Inferior parietal cortex (tissue), 1 donor: ENCODE measurements at regions not wholly inside any gene's neighbourhood (a gene's known extent, or its start where the extent isn't known, plus 50 kb on each side); places are given as distances from the start of the nearest gene placed in this dataset.
A peak's percentile ranks its signal among the peaks of the same experiment; 100 is the strongest.
"Not testable (repeated sequence)": the region's sequence is repeated elsewhere in the genome, so short reads cannot be mapped to it uniquely, and the experiment has no call there.

Source experiments
- DNase-seq: peaks from one replicate; pipeline ENCODE4 v3.0.0-alpha.2; 2016; ENCODE audit errors: extremely low spot score

DNA sequence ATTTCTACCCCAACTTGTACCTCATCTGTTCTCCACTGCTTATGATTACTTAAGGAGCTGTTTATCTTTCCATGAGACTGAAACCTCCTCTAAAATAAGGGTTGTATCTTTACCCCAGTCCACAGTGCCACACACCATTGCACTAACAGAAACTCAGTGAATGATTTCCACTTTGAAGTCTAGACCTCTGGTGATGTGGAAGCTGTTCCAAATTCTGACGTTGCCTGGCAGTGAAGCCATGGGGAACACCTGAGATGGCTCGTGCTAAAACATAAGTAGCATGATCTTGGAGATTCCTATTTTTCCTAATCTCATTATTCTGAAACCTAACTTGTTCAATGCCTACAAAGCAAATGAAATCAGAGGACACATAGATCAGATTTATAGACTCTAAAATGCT lies 583.2 kb downstream of the EBF1 start:
- no peak for DNase-seq

DNA sequence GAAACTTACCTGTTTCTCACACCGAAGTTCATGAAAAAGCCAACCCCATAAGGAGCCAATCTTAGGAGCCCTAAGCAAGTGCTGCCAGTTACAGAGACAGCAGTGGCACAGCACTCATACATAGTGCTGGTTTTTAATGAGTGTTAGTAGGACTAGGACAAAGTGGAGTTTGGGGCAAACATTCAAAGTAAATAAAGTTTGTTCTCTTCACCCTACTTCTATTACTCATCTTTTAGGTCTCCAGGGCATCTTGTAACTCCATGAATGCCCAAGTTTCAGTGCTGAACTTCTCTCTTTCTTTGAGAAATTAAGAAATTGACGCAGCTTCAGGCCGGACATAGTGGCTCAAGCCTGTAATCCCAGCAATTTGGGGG lies 584.7 kb downstream of the EBF1 start:
- DNase-seq, result no peak

DNA sequence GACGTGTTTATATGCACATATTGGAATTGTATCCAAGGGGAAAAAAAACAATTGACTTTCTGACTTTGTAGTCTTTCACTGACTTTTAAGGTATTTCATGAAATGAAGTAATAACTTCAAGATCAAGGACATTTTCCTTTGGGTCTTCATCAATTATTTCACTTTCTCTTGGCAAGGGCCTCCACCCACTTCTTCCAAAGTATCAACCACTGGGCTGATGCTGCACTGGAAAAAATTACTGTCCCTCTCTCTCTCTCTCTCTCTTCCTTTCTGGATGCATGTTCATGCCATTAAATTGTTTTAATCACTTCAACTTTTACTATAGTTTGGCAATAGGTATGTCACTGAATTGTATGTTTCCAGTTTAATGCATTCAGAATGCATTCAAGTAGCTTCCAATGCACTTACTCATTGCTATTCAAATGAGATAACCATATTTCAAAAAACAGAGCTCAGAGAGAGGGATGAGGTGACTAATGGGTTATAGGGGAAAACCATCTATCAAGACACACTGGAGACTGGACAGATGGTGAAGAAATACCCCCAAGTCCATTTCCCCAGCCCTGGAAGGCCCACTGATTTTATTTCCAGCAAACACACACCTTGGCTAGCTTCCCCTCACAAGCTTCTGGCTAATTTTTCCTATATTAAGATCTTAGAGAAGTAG lies 585.3 kb downstream of the EBF1 start:
- no peak for DNase-seq

DNA sequence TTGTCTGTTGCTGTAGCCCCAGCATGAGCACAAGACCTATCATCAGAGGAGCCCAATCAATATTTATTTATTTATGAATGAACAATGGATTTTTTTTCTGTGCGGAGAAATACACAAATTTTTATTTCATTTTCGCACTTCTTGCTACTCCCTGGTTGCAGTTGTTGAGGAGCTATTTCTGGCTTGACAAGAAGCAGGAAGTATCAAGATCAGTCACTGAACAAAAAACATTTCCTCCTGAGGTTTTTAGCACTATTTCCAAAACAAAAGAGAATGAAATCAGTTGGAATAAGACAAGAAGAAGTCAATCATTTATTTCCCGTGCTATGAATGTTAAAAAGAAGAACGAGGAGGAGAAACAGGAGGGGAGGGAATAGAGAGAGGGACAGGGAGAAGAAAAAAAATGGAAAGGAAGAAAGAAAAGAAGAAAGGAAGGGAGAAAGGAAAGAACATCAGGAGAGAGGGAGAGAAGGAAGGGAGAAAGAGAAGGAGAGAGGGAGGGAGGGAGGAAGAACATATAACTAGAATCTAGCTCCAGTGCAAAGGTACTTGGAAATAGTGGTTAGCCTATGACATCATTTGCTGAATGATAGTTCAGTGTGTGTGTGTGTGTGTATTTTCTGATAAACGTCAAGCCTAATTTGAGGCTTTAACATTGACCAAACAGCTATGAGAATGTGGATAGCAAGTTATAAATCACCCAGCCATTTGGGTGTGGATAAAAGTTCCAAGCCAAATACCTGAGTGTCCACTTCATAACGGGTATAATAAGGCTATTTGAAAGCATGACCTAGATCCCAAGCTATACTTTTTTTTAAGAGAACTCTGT lies 586.0 kb downstream of the EBF1 start:
- no peak for DNase-seq

DNA sequence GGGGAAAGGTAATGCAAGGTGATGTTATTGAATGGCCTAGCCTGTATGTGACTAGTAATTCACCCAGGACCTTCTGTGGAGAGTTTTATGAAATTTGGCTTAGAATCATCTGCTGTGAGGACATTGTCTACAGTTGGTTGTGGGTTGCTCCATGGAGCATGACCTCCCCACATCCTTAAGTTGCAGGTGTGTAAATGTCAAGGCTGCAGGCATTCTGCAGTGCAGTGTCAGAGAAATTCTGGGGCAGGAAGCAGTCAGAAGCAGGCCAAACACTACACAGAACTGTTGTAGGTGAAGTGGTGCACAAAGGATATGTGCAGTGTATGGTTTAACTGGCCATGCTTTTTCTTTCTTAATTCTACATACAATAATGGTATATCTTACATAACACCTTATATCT lies 588.3 kb downstream of the EBF1 start:
- no peak for DNase-seq

DNA sequence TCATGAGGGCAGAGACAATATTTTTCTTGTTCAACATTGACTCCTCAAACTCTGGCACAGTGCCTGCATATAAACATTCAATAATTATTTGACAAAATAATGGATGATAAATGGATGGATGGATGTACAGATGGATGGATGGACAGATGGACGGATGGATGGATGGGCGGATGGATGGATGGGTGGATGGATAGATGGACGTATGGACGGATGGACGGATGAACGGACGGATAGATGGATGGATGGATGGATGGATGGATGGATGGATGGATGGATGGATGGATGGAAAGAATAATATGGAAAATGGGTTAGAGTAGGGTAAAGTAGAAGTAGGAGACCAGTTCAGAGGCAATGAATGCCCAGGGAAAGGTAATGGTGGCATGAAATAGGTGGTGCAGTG lies 589.2 kb downstream of the EBF1 start:
- no peak for DNase-seq

DNA sequence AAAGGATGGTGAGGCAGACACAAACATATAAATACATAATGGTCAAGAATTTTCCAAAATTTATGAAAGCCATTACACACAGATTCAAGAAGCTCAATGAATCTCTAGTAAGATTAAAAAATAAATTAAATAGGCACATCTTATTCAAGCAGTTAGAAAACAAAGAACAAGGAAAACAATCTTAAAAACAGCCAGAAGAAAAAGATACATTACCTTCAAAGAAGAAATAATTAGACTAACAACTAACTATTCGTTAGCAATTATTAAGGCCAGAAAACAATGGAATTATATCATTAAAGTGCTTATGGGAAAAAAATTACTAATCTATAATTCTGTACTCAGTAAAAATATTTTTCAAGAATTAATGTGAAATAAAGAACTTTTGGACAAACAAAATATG lies 593.1 kb downstream of the EBF1 start:
- DNase-seq, result no peak

DNA sequence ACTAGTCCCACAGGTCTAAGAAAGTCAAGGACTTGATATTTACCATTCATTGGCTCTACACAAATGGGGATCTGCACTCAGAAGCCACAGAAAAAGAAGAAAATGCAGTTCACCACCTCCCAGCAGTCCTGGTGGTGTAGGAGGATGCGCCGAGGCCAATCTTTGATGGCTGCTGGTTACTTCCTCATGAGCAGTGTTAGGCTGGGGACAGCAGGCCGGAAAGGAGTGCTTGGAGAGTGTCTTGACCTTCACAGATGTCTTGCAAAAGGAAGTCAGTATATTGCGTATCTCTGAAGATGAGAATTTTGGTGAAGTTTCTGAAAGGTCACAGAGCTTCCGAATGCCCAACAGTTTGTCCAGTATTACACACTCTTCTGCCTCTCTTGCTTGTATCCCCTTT lies 597.0 kb downstream of the EBF1 start:
- no peak for DNase-seq

DNA sequence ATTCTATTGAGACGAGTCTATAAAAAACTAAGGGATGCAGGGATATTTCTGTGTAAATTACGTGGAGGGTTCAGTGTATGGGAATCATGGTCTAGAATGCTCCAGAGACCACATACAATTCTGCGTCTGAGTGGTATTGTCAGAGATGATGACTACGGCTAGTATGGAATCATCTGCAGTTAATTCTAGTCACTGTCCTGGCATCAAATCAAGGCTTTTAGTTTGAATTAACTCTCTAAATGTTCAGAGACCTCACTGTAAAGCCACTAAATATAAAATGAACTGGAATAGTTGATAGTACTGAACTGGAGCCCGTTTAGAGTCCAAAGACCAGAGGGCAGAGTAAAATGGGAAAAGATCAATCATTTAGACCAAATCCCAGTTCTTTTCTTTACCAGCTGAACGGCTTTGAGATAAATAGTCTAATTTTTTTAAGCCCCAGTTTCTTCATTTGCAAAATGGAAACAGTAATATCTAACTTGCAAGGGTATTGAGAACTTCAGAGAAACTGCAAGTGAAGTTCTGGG lies 599.8 kb downstream of the EBF1 start:
- DNase-seq, result no peak

DNA sequence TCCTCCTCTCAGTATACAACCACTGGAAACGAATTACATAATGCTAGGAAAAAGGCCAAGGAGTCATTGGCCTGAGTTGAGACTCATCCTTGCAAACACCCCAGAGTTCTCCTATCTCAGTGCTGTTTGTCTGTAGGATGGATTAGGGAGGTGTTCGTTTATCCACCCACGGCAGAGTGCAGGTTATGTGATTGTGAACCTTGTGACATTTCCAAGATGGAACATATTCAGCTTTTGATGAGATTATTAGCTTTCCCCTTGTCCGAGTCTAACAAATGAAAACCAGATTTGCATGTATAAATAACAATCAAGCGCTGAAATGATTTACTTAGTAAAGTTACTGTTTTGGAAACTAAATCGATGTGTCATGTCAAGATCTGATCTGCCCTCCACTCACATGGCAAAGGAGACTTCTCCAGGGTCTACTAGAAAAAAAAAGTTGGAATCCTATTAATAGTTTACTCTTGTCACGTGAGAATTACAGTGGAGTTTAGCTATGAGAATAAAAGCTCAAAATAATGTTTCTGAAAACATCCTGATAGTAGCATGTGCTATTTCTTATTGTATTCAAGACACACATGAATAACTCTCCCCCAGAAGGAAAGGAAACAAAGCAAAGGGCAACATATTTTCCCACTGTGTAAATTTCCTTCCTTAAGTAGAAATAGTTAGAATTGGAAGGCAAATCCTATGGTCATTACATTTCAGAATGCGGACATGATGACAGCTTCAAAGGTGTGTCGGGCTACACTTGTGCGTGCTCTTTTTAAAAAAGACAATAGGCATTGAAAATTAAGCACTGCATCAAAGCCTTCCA lies 600.4 kb downstream of the EBF1 start:
- DNase-seq, result no peak

DNA sequence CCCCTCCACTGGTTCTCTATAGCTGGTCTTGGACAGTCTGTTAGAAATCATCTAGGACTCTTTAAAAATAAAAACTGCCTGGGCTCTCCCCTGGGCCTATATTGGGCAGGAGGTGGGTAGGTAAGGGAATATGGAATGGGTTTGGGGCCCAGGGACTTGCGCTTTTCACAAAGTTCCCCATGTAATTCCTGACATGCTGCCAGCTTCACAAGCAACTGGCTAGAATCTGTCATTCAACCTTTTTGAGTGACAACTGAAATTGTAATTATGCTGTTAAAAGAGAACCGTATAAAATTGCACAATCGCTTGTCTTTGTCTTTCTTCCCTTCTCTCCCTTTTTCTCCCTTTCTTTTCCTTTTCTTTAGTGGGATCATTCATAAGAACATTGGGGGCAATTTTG lies 603.1 kb downstream of the EBF1 start:
- DNase-seq, result no peak

DNA sequence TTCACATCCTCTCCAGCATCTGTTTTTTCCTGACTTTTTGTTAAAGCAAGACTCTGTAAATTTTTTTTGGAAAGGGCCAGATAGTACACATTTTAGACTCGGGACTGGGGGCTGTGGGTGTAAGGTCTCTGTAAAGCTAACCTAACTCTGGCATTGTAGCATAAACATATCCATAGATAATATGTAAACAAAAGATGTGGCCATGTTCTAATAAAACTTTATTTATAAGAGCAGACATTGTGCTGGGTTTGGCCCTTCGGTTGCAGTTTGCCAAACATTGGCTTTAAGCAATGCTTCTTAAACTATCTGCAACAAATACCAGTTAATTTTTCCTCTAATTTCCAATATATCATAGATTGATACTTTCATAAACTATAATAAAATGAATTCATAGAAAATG lies 605.2 kb downstream of the EBF1 start:
- DNase-seq, result no peak

DNA sequence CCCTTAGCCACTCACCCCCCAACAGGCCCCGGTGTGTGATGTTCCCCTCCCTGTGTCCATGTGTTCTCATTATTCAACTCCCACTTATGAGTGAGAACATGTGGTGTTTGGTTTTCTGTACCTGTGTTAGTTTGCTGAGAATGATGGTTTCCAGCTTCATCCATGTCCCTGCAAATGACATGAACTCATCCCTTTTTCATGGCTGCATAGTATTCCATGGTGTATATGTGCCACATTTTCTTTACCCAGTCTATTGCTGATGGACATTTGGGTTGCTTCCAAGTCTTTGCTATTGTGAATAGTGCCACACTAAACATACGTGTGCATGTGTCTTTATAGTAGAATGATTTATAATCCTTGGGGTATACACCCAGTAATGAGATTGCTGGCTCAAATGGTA lies 605.7 kb downstream of the EBF1 start:
- not testable (repeated sequence) for DNase-seq

DNA sequence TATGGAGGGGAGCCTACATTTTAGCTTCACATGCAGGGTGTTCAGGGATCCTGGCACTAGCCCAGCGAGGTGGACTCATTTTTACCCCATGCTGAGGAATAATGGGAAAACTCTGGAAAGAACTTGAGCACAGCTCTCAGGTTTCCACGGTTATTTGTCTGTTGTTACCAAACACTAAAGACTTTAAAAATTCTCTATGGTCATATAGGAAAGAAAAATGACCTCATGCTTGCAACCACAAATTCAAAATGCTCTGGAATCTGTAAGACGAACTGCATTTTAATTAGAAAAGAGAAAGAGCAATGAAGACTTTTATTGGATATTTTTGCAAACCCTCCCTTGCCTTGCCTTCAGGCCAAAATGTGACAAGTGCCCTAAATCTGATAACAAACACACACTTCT lies 606.9 kb downstream of the EBF1 start:
- DNase-seq, result no peak

DNA sequence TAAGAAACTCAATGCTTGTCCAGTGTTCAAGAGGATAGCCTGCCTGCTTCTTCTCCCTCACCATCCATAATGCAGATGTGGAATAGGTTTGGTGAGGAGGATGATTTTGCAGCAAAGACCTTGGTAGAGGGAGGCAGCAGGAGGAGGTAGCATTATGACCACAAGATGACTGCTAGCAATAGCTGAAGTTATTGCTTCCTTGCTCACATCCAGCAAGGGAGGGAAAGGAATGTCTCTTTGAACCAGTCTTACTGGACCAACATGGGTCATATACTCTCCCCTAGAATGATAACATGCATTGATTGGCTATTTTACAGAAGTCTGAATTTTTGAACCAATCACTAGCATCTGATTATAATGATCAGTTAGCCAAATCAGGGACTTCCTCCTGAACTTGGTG lies 607.6 kb downstream of the EBF1 start:
- no peak for DNase-seq

DNA sequence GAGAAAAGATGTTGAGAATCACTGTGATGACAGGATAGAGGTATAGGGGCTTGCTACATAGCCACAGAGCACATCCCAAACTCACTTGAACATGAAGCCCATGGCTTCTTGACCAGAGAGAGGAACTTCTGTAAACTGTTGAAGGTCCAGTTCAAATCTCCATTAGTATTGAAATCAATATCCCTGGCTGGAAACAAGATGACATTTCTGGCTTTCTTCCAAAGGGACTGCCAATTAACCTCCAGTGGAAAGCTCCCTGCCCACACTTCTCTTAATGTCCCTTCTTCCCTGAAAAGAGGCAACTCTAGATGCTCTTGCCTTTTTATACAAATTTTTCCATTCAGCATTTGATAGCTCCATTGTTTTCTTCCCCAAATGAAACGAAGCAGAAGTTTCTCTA lies 612.1 kb downstream of the EBF1 start:
- DNase-seq, result no peak

DNA sequence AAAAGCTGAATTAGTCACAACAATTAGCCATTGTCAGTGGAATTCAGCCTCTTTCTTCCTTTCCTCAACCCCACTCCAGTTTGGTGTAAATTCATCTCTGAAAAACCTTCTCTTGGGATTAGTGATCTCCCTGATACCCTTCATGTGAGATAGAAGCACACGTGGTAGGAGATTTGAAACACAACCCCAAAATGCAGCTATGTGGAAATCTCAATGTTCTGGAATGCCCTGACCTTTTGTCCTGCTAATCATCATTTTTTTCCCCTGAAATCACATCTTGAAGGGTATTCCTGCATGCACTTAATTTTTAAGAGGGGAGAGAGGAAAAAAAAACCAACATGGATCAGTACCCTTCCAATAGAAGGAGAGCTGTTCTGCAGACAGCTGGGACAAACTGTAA lies 612.6 kb downstream of the EBF1 start:
- no peak for DNase-seq

DNA sequence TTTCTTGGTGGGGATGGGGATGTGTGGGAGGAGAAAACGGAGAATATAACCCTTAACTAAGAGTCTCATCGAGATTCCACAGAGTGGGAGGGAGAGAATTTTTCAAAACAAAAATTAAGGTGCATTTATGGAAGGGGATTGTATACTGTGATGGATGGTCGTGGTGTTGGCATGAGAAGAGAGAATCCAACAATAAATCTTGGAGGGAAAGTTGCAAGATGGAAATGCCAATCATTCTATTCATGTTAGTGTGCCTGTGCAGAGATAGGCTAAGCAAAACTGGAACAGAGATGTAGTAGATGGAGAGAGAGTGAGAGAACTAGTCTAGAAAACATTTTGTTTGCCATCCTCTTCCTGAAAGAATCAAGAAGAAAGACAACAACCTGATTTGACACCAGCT lies 613.1 kb downstream of the EBF1 start:
- no peak for DNase-seq

DNA sequence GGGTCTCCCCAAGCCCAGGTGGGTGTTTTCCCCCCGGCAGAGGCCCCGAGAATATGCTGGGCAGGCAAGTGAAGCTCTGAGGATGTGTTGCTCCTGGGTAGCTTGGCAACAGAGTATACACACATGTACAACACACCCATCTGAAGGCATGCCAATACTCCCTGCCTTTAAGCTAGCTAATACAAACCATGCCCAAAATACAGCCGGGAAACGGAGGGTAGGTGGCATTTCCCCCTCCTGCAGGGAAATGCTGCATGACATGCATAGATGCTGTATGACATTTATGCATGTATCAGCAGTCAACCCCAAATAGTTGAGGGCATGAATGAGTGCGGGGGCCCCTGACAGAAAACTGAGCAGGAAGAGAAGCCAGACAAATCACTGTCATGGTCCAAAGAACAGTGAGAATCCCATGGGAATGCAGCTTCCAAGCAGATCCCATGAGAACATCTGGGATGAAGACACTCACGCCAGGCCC lies 614.1 kb downstream of the EBF1 start:
- no peak for DNase-seq

DNA sequence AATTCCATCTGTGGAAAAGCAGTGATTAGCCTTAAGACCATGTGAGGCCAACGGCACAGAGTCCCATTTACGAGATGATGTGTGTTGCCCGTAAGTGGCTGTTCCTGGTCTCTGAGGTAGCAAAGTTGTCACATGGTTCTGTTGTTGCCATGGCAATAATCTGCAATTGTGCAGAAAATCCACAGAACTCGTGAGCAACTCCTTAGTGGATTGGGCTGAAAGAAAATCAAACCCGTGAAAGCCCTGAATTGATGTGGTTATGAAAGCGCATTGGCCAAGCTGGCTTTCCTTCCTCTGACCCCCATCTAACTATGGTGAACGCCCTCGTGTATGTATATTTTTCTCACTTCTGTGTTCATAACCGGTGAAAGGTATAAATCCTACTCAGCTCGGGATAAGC lies 614.7 kb downstream of the EBF1 start:
- peak; percentile 13 for DNase-seq

DNA sequence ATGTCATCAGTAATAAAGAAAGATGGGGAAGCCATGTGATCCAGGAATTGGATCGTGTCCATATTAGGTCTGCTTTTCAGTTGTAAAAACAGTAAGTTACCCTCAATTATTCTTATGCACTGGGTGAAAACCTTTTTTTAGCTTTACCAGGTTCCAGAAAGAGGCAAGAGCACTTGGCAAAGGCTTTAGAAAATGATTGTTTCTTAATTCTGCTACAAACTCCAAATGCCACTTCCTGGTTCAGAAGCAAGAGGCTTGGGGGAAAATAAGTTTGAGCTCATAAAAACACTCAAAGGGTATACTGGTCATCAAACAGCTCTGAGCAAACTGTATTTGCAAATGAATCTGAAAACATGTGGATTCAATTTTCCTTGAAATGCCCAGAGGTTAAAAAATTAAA lies 615.6 kb downstream of the EBF1 start:
- DNase-seq, result no peak

DNA sequence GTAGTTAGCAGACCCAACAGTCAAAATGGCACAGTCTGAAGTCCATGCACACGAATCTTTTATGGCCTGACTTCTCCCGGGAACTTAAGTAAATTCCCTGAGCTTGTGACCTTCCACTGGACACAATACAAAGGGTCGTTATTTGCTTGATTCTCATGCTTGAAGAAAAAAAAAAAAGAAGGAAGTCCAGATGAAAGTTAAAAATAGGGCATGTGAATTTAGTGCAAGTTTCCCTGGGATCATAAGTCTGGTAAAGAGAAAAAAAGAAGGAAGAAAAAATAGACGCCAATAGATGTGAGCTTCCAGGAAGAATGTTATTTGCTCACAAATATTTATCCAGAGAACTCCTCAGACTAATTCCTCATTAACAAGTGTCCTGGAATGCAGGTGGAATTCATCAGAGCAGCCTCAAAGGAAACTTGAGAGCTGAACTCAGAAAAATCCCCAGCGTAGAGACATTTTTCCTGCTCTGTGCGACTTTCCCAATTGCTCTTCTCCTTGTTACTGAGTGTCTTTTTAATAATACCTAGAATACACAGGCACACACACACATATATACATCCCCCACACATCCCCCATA lies 616.3 kb downstream of the EBF1 start:
- no peak for DNase-seq
